Hepatocyte (in vitro differentiated cells): ENCODE measurements at regions not wholly inside any gene's neighbourhood (a gene's known extent, or its start where the extent isn't known, plus 50 kb on each side); places are given as distances from the start of the nearest gene placed in this dataset.

Experiments
- DNase-seq: peaks from one replicate; pipeline ENCODE4 v3.0.0-alpha.2; 2016; ENCODE audit warnings: low spot score
- H2AFZ ChIP-seq: fragments of 200-600 bp; sonication (generic); 2 replicates; pipeline ENCODE4 v1.6.0; 2016; ENCODE audit warnings: antibody characterized with exemption, mild to moderate bottlenecking
- H3K27ac ChIP-seq: fragments of 200-600 bp; sonication (generic); 2 replicates; pipeline ENCODE4 v1.5.1; 2016; ENCODE audit warnings: mild to moderate bottlenecking
- H3K27me3 ChIP-seq: fragments of 200-600 bp; sonication (generic); 2 replicates; pipeline ENCODE4 v1.6.1; 2016
- H3K36me3 ChIP-seq: fragments of 200-600 bp; sonication (generic); replicated peaks from 2 replicates; pipeline ENCODE4 v1.5.1; 2016; ENCODE audit warnings: low read depth; ENCODE audit not compliant: insufficient read depth
- H3K4me1 ChIP-seq: fragments of 200-600 bp; sonication (generic); 2 replicates; pipeline ENCODE4 v1.5.1; 2016; ENCODE audit warnings: mild to moderate bottlenecking, moderate library complexity; ENCODE audit not compliant: insufficient read depth
- H3K4me2 ChIP-seq: fragments of 200-600 bp; sonication (generic); 2 replicates; pipeline ENCODE4 v1.6.0; 2016
- H3K4me3 ChIP-seq: fragments of 200-600 bp; sonication (generic); 2 replicates; pipeline ENCODE4 v1.5.1; 2016; ENCODE audit warnings: mild to moderate bottlenecking
- H3K79me2 ChIP-seq: fragments of 200-600 bp; sonication (generic); 2 replicates; pipeline ENCODE4 v1.6.0; 2017; ENCODE audit warnings: mild to moderate bottlenecking
- H3K9me2 ChIP-seq: fragments of 200-600 bp; sonication (generic); replicated peaks from 2 replicates; pipeline ENCODE4 v1.6.0; 2017; ENCODE audit warnings: mild to moderate bottlenecking; ENCODE audit not compliant: insufficient read depth
- H3K9me3 ChIP-seq: fragments of 200-600 bp; sonication (generic); 2 replicates; pipeline ENCODE4 v1.5.1; 2016; ENCODE audit warnings: low read depth, mild to moderate bottlenecking
- H4K20me1 ChIP-seq: fragments of 200-600 bp; sonication (generic); 2 replicates; pipeline ENCODE4 v1.6.0; 2016; ENCODE audit warnings: mild to moderate bottlenecking; ENCODE audit not compliant: insufficient read depth, poor library complexity, severe bottlenecking
- EZH2 ChIP-seq: fragments of 200-600 bp; sonication (generic); IDR thresholded peaks from 2 replicates; pipeline ENCODE4 v1.6.1; 2016; ENCODE audit warnings: antibody characterized with exemption, mild to moderate bottlenecking, borderline replicate concordance
- EZH2phosphoT487 ChIP-seq: fragments of 200-600 bp; sonication (generic); IDR thresholded peaks from one replicate; pipeline ENCODE4 v1.6.1; 2018; ENCODE audit warnings: antibody characterized with exemption, mild to moderate bottlenecking, low read depth, moderate library complexity; ENCODE audit not compliant: unreplicated experiment, severe bottlenecking
- WGBS: methylation state at CpG from one replicate; pipeline ENCODE4 v1.1.6; 2016; ENCODE audit warnings: low lambda C conversion rate; ENCODE audit errors: missing lambda C conversion rate; 5-methylcytosine and 5-hydroxymethylcytosine counted together
- TF ChIP-seq, protein P1 (sequence below): fragments of 200-600 bp; sonication (generic); IDR thresholded peaks from 2 replicates; pipeline ENCODE4 v1.5.1; 2016; ENCODE audit warnings: antibody characterized with exemption, mild to moderate bottlenecking; ENCODE audit not compliant: poor library complexity

DNA sequence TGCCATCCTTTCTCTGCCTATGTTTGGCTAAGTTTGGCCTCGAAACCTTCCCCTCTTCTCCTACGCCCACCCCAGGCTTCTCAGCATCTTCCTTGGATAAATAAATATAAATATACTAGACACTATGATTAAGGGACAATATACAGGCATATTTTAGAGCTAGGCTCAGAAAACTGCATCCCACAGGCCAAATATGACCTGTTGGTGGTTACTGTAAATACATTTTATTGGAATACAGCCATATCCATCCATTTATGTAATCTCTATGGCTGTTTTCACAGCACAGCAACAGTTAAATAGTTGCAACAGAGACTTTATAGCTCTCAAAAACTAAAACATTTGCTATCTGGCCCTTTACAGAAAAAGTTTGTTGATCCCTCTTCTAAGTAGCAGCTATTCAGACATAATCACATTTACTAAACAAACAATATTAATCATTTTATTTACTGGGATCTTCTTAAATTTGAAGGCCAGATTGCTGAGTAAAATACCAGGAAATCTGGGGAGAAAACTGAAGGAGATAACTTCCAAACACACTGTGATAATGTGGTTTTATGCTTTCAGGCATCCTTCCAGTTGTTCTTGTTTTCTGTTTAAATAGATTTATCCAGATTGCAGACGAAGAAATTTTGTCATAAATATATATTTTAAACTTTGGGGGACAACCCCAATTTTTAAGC lies 269.7 kb upstream of the THRB start:
- no peaks in the 10 kb centered on the region for H3K9me3 ChIP-seq
- H3K4me1 ChIP-seq, result peaks cover 6% of the 10 kb centered on the region
- H3K36me3 ChIP-seq, result no peaks in the 10 kb centered on the region
- H3K79me2 ChIP-seq, result no peaks in the 10 kb centered on the region
- H3K9me2 ChIP-seq, result no peaks in the 10 kb centered on the region
- peak overlapping the region; percentile 37 for H3K27ac ChIP-seq
- no peak overlapping the region for H2AFZ ChIP-seq
- TF ChIP-seq EZH2, result no peak
- no peak for TF ChIP-seq EZH2phosphoT487
- TF ChIP-seq, protein P1, sequence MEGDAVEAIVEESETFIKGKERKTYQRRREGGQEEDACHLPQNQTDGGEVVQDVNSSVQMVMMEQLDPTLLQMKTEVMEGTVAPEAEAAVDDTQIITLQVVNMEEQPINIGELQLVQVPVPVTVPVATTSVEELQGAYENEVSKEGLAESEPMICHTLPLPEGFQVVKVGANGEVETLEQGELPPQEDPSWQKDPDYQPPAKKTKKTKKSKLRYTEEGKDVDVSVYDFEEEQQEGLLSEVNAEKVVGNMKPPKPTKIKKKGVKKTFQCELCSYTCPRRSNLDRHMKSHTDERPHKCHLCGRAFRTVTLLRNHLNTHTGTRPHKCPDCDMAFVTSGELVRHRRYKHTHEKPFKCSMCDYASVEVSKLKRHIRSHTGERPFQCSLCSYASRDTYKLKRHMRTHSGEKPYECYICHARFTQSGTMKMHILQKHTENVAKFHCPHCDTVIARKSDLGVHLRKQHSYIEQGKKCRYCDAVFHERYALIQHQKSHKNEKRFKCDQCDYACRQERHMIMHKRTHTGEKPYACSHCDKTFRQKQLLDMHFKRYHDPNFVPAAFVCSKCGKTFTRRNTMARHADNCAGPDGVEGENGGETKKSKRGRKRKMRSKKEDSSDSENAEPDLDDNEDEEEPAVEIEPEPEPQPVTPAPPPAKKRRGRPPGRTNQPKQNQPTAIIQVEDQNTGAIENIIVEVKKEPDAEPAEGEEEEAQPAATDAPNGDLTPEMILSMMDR, result no peak
- H3K4me2 ChIP-seq, result no peak overlapping the region
- no peak overlapping the region for H3K4me3 ChIP-seq
- no peaks in the 10 kb centered on the region for H3K27me3 ChIP-seq
- no peak for DNase-seq
- WGBS, result 49% methylated on average over 3 of the region's 3 CpGs
- H4K20me1 ChIP-seq, result no peaks in the 10 kb centered on the region

DNA sequence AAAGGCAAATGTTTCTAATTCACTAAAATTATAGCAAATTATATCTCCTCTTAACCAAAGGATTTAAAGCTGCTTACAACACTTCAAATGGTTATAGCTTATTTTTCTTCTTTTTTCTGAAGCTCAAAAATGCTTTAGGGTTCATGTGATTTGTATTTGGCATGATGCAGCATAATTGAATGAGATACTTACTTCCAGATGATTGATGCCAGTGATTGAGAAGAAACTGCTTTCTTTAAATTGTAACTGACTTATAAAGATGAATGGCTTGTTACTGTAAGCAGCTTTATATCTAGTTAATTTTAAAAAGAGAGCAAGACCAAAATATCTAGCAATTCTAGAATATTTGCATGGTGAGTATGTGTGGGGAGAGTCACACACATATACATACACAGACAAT lies 270.7 kb upstream of the THRB start:
- Histone ChIP-seq H3K4me3 (no peak overlapping the region), H2AFZ (no peak overlapping the region), H3K36me3 (no peaks in the 10 kb centered on the region), H3K27ac (peak overlapping the region; percentile 37), H3K27me3 (no peaks in the 10 kb centered on the region), H3K4me1 (peaks cover 6% of the 10 kb centered on the region), H3K79me2 (no peaks in the 10 kb centered on the region), H3K9me3 (no peaks in the 10 kb centered on the region), H3K9me2 (no peaks in the 10 kb centered on the region), H4K20me1 (no peaks in the 10 kb centered on the region), H3K4me2 (no peak overlapping the region)
- no peak for DNase-seq
- no peak for TF ChIP-seq EZH2phosphoT487
- TF ChIP-seq EZH2, result no peak
- TF ChIP-seq, protein P1, result no peak

DNA sequence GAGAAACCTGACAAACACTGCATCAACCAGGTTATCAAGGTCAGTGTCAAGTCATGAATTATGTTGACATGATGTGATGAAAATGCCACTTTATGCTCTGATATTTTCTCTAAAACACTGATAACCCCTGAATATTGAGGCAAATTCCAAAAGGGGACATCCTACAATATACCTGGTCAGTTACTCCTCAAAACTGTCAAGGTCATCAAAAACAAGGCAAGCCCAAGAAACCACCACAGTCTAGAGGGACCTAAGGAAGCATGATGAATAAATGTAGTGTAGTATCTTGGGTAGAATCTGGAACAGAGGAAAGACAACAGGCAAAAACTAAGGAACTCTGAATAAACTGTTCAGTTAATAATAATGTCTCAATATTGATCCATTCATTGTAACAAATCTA lies 275.3 kb upstream of the THRB start:
- H3K36me3 ChIP-seq, result no peaks in the 10 kb centered on the region
- DNase-seq, result no peak
- H3K4me3 ChIP-seq, result no peak overlapping the region
- H3K9me2 ChIP-seq, result no peaks in the 10 kb centered on the region
- TF ChIP-seq, protein P1, result no peak
- TF ChIP-seq EZH2phosphoT487, result no peak
- no peak for TF ChIP-seq EZH2
- no peaks in the 10 kb centered on the region for H3K79me2 ChIP-seq
- peaks cover 3% of the 10 kb centered on the region for H3K4me1 ChIP-seq
- no peak overlapping the region for H2AFZ ChIP-seq
- no peak overlapping the region for H3K4me2 ChIP-seq
- H4K20me1 ChIP-seq, result no peaks in the 10 kb centered on the region
- no peaks in the 10 kb centered on the region for H3K9me3 ChIP-seq
- no peak overlapping the region for H3K27ac ChIP-seq
- H3K27me3 ChIP-seq, result no peaks in the 10 kb centered on the region

DNA sequence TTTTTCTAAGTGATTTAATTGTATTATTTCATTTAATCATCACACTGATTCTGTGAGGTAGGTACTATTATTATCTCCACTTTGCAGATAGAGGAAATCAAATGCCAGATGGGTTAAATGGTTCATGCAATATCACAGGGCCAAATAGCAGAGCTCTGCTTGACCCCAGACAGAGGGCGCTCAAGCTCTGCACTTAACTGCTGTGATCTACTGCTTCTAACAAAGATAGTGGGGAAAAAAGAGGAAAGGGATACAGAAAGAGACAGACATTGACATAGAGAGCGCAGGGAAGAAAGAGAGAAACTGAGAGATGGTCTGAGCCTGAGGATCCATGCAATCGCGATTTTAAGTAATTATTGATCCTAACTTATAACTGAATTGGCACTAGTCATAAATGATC lies 279.1 kb upstream of the THRB start:
- H4K20me1 ChIP-seq, result no peaks in the 10 kb centered on the region
- no peak overlapping the region for H3K4me3 ChIP-seq
- WGBS, result 19% methylated on average over 4 of the region's 4 CpGs
- H3K79me2 ChIP-seq, result no peaks in the 10 kb centered on the region
- no peak overlapping the region for H2AFZ ChIP-seq
- H3K4me1 ChIP-seq, result no peaks in the 10 kb centered on the region
- H3K4me2 ChIP-seq, result no peak overlapping the region
- DNase-seq, result peak; percentile 79
- no peaks in the 10 kb centered on the region for H3K27me3 ChIP-seq
- TF ChIP-seq EZH2phosphoT487 (no peak), EZH2 (no peak)
- TF ChIP-seq, protein P1, result peak; percentile 93
- no peaks in the 10 kb centered on the region for H3K36me3 ChIP-seq
- H3K9me2 ChIP-seq, result no peaks in the 10 kb centered on the region
- no peaks in the 10 kb centered on the region for H3K9me3 ChIP-seq
- H3K27ac ChIP-seq, result no peak overlapping the region
